WERI-Rb-1 (cell line): ENCODE measurements at regions not wholly inside any gene's neighbourhood (a gene's known extent, or its start where the extent isn't known, plus 50 kb on each side); places are given as distances from the start of the nearest gene placed in this dataset.

ENCODE experiments used
- DNase-seq: peaks from one replicate; pipeline ENCODE4 v3.0.0-alpha.2; 2020
- H3K27ac ChIP-seq: fragments of 250-450 bp; sonication (Bioruptor Pico); 2 replicates; pipeline ENCODE4 v1.5.1; 2020; ENCODE audit warnings: mild to moderate bottlenecking, moderate library complexity
- H3K27me3 ChIP-seq: fragments of 250-450 bp; sonication (Bioruptor Pico); 2 replicates; pipeline ENCODE4 v1.5.1; 2021; ENCODE audit warnings: mild to moderate bottlenecking, low read depth, moderate library complexity; ENCODE audit not compliant: insufficient read depth, severe bottlenecking
- H3K36me3 ChIP-seq: fragments of 250-450 bp; sonication (Bioruptor Pico); 2 replicates; pipeline ENCODE4 v1.5.1; 2020; ENCODE audit warnings: mild to moderate bottlenecking, moderate library complexity
- H3K4me3 ChIP-seq: 2 replicates; pipeline ENCODE4 v1.5.1; 2011; ENCODE audit warnings: low read depth, mild to moderate bottlenecking, control low read depth, low read length
- H3K9me3 ChIP-seq: fragments of 250-450 bp; sonication (Bioruptor Pico); 2 replicates; pipeline ENCODE4 v1.5.1; 2021; ENCODE audit warnings: mild to moderate bottlenecking, moderate library complexity; ENCODE audit not compliant: severe bottlenecking
- TF ChIP-seq, protein P1 (sequence below): IDR thresholded peaks from 2 replicates; pipeline ENCODE4 v1.5.1; 2011; ENCODE audit warnings: low read depth, mild to moderate bottlenecking, control low read depth, inconsistent platforms, low read length

GRCh38 chr20:21026951-21027350 is 79.2 kb downstream of the LINC00237 start:
- Histone ChIP-seq H3K36me3 (no peaks in the 10 kb centered on the region), H3K9me3 (no peaks in the 10 kb centered on the region), H3K4me3 (no peak overlapping the region), H3K27me3 (peaks cover 73% of the 10 kb centered on the region), H3K27ac (no peak overlapping the region)
- TF ChIP-seq, protein P1, sequence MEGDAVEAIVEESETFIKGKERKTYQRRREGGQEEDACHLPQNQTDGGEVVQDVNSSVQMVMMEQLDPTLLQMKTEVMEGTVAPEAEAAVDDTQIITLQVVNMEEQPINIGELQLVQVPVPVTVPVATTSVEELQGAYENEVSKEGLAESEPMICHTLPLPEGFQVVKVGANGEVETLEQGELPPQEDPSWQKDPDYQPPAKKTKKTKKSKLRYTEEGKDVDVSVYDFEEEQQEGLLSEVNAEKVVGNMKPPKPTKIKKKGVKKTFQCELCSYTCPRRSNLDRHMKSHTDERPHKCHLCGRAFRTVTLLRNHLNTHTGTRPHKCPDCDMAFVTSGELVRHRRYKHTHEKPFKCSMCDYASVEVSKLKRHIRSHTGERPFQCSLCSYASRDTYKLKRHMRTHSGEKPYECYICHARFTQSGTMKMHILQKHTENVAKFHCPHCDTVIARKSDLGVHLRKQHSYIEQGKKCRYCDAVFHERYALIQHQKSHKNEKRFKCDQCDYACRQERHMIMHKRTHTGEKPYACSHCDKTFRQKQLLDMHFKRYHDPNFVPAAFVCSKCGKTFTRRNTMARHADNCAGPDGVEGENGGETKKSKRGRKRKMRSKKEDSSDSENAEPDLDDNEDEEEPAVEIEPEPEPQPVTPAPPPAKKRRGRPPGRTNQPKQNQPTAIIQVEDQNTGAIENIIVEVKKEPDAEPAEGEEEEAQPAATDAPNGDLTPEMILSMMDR = no peak
- DNase-seq = no peak

DNA sequence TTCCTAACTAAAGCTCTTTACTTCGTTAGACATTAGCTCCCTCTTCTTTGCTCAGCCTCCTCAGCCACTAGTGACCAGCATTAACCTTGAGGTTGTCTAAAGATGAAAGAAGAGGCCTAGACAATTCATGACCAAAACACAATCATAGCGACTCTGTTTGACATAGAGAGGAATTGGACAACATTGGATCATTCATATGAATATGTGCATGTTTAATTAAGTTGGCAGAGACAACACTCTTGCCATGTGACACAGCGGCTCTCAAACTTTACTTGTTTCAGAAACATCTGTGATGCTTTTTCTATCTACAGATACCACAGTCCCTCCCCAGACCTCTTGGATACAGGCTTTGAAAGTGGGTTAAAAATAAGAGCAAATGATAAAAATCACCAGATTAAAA is 81.7 kb downstream of the LINC00237 start:
- no peaks in the 10 kb centered on the region for H3K9me3 ChIP-seq
- H3K36me3 ChIP-seq = no peaks in the 10 kb centered on the region
- DNase-seq = no peak
- H3K27me3 ChIP-seq = peaks cover 84% of the 10 kb centered on the region
- no peak overlapping the region for H3K27ac ChIP-seq
- no peak overlapping the region for H3K4me3 ChIP-seq
- TF ChIP-seq, protein P1 = no peak

DNA sequence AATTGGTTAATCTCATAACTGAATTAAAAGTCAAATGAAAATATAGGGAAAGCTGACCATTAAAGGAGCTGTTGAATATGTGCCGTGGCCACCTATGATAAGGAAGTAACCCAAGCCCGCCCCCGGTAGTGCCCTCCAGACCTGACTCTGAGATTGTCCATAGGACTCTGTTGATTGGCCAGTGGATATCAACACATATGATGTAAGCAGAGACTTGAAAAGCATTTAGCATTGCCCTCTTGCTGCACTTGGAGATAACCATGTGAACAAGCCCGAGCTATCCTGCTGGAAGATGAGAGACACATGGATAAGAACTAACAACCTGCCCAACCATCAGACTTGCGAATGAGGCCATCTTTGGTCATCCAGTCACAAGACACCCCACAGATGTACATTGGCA is 83.2 kb downstream of the LINC00237 start:
- H3K27ac ChIP-seq = no peak overlapping the region
- no peak for DNase-seq
- no peaks in the 10 kb centered on the region for H3K36me3 ChIP-seq
- peaks cover 92% of the 10 kb centered on the region for H3K27me3 ChIP-seq
- H3K4me3 ChIP-seq = no peak overlapping the region
- TF ChIP-seq, protein P1 = no peak
- no peaks in the 10 kb centered on the region for H3K9me3 ChIP-seq

GRCh38 chr20:21021472-21021790 is 84.7 kb downstream of the LINC00237 start:
- no peak overlapping the region for H3K4me3 ChIP-seq
- DNase-seq = no peak
- no peaks in the 10 kb centered on the region for H3K36me3 ChIP-seq
- H3K9me3 ChIP-seq = no peaks in the 10 kb centered on the region
- no peak overlapping the region for H3K27ac ChIP-seq
- TF ChIP-seq, protein P1 = no peak
- peaks cover 91% of the 10 kb centered on the region for H3K27me3 ChIP-seq

DNA sequence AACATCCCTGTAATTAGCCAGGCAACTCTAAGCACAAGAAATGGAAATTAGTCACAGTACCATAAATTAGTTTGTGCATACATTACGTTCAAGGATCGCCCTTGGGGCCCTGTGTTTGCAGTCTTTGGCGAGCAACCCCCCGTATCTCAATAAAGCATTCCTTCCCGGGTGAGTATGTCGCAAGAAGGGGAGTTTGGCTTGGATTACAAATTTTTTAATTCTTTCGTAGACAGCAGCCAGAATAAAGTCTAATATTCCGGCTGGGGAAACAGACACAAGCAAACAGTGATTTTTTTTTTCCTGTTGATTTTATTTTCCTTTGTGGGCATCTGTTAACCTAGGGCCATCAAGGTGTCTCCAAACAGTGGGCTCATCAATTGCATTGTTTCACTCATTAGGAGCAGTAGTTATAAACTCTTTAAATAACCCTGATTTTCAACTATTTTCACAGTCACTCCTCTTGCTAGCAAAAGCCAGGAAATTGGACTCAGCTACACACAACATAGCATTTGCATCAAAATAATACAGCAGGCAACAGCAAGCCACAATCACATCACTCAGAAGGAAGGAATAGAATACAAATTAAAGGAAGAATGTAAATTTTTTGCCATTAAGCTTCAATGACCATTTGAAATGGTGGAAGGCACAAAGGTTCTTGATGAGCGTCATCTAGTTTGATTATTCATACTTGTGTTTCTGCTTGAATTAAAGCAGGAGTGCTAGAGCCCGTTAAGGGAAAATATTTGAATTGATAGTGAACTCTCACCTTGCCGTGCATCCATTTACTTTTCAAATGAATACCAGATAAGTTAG is 85.3 kb downstream of the LINC00237 start:
- Histone ChIP-seq H3K27ac (no peak overlapping the region), H3K4me3 (no peak overlapping the region), H3K9me3 (no peaks in the 10 kb centered on the region), H3K27me3 (peaks cover 91% of the 10 kb centered on the region), H3K36me3 (no peaks in the 10 kb centered on the region)
- no peak for DNase-seq
- TF ChIP-seq, protein P1 = no peak
